ENCODE measurements at regions not wholly inside any gene's neighbourhood (a gene's known extent, or its start where the extent isn't known, plus 50 kb on each side); places are given as distances from the start of the nearest gene placed in this dataset.

- TF ChIP-seq, protein P1, sequence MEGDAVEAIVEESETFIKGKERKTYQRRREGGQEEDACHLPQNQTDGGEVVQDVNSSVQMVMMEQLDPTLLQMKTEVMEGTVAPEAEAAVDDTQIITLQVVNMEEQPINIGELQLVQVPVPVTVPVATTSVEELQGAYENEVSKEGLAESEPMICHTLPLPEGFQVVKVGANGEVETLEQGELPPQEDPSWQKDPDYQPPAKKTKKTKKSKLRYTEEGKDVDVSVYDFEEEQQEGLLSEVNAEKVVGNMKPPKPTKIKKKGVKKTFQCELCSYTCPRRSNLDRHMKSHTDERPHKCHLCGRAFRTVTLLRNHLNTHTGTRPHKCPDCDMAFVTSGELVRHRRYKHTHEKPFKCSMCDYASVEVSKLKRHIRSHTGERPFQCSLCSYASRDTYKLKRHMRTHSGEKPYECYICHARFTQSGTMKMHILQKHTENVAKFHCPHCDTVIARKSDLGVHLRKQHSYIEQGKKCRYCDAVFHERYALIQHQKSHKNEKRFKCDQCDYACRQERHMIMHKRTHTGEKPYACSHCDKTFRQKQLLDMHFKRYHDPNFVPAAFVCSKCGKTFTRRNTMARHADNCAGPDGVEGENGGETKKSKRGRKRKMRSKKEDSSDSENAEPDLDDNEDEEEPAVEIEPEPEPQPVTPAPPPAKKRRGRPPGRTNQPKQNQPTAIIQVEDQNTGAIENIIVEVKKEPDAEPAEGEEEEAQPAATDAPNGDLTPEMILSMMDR (conservative IDR thresholded peaks at IDR 0.05; ENCODE audit: low read depth, low read length), result no peak
- TF ChIP-seq EZH2 (IDR thresholded peaks at IDR 0.05; ENCODE audit: borderline replicate concordance, low read depth, low read length, poor library complexity, severe bottlenecking), result no peak
Measured at GRCh38 chr1:199811163-199811562, 216.3 kb upstream of the NR5A2 start.

All from A673 (cell line).